Non-pigmented ciliary epithelial cell (primary cell): ENCODE measurements at regions not wholly inside any gene's neighbourhood (a gene's known extent, or its start where the extent isn't known, plus 50 kb on each side); places are given as distances from the start of the nearest gene placed in this dataset.

Experiments used
- DNase-seq: peaks from one replicate; pipeline ENCODE4 v3.0.0-alpha.2; 2010; ENCODE audit warnings: low read depth

DNA sequence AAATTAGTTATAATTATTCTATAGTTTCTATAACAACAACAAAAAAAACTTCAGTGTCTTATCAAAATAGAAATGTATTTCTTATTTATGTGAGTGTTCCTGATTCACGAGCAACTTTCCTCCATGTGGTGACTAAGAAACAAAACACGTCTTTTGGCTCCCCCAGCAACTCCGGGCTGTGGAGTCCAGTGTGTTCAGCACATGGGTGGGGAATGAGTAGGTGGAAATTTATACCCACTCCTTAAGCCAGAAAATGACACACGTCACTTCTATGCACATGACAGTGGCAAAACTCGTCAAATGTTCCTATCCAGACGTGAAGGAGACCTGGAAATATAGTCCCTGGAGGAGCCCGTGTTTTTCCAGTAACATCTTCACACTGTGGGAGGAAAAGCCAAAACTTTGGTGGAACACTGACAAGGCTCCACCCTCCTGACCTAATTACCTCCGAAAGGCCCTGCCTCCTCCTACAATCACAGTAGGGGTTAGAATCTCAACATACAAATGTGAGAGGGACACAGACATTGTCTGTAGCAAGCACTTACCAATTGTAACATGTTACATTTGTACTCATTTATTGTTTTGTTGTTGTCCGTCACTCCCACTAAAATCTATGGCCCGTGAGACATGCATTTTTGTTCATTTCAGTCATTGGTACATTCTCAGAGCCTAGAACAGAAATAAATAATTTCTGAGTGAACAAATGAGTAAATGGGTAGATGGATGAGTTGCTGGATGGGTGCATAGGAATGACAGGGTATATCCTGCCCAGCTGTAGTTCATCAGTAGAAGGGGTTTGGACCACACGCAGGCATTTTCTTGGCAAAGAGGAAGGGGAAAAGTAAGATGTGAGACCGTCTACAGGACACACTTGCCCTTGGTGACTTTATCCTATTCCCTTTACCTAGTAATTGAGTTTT, 605.8 kb upstream of the TENM3 start:
- DNase-seq = no peak

DNA sequence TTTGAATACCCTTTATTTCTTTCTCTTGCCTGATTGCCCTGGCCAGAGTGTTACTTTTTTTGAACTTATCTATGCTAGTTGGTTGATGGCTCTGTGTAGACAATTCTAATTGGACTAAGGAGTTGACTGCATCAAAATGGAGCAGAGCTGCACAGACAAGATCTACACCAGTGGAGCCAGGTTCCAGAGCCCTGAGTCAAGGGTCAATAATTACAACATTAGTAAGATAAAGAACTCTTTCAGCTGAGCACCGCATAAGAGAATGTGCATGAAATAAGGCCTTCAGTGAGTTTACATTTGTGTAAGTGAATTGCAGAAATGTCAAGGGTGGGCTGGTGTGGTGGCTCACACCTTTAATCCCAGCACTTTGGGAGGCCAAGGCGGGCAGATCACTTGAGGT, 599.7 kb upstream of the TENM3 start:
- no peak for DNase-seq

DNA sequence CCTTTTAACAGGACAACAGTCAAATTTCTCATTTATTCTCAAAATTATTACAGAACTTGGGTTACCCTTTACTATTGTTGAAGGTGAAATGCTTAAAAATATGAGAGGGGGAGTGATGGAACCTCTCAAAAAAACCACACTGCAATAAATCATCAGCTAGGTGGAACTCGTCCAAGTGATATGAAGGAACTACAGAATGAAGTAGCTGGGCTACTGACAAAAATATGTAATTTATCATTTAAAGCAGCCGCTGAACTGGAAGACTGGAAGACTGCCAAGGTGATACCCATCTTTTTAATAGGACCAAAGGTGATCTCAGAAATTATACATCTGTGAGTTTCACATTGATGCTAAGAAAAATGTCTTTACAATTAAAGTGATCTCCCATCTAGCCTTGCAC, 597.7 kb upstream of the TENM3 start:
- DNase-seq = no peak

DNA sequence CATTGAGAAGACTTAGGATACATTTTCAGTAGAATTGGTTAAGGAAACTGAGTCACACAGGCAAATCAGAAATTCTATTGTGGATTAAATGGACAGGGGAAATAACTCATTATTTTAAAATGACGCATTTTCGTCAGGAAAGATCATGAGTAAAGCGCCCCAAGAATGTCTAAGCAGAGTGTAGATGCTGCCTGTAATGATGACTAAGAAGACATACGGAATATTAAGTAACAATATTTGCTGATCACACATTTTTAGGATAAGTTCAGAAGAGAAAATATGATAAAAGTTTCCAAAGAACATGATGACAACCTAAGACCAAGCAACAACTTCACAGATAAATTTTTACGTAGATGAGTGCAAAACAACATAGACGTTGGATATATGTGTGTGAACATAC, 596.3 kb upstream of the TENM3 start:
- DNase-seq = peak; percentile 13

DNA sequence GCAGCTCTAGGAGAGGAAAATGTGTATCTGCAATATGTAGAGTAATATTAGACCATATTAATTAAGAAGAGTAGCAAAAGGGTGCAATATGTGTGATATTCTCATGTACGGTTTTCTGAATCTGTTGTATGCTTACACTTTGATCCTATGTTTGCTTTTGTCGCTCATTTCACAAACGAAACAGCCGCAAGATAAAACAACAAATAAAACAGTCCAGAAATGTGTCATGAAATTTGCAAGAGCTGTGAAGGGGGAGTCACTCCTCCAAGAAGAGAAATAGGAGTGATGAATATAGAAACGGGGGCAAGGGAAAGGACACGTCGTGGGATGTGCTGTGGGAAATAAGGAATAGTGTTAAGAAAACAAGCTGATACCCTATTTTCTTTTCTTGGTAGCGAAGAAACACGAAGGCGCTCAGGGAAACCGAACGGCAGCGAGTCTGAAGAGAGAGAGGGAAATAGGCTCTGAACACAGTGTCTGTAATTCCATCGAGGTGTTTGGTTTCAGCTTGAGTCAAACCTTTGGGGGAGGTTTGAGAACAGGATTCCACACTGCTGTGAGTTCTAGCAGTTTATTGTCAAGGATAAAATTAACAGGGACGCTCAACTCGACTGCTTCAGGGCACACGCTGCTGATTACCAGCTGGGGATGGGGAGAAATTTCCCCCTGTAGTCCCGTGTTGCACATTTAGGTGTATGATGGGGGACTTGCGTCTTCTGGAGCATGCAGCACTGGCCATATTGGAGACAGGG, 595.6 kb upstream of the TENM3 start:
- no peak for DNase-seq

DNA sequence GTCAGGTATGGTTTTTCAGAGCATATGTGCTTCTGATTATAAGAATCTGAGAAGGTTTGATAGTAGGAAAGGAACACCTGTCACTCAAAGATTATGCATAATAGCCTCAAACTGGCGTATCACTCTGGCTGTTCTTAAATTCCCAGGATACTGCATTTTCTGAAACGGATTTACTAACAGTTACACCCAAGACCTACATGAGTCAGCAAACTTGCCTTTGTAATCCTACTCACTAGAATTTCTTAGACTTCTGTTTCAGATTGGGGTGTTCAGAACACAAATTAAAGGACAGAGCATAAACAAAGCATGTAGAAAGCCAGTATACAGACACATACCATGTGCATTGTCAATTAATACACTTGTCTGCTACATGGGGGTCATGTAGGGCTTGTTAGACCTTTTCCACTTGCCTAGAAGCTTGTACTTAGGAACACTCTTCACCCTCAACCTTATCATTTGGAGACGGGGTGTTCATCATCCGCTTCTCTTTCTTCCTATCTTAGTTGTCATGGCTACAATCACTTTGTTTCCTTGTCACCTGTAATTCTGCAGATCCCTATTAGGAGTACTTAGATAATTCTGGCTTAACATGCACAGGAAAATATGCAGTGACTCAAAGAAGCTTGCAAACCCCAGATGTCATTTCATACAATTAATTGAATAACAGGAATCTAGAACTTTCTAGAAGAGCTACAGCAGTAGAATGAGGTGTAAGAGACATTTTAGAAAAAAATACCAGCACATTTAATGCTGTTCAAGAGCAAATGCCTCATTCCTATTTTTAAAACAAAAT, 593.0 kb upstream of the TENM3 start:
- no peak for DNase-seq

DNA sequence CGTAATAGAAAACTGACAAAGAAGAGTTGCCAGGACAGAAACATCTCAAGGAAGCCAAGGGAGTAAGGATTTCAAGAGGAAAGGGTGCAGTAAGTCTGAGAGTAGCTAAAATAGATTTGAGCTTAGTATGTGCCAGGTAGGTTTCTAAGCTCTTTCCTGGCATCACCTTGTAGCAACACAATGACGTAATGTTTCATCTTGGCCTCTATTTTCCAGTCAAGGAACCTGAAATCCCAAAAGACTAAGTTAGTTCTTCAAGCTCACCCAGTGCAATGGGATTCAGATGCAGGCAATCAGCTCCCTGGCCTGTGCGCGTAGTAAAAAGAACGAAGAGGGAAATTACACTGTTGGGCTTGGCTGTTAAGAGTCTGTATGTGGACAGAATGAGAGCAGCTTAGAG, 586.5 kb upstream of the TENM3 start:
- DNase-seq = no peak

DNA sequence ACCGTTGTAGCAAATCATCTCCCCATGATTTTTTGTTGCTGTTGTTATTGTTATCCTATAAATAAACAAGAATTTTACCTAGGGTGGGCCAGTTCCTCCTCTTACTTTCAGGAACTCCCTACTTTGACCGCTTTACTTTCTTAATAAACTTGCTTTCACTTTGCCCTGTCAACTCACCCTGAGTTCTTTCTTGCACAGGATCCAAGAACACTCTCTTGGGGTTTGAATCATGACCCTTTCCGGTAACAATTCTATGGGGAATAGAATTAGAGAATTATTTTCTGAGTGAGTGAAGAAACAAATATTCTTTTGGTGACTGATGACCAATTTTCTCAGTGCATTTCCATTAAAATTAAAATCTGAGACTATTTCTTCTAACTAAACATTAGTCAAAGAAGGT, 584.0 kb upstream of the TENM3 start:
- DNase-seq = no peak

DNA sequence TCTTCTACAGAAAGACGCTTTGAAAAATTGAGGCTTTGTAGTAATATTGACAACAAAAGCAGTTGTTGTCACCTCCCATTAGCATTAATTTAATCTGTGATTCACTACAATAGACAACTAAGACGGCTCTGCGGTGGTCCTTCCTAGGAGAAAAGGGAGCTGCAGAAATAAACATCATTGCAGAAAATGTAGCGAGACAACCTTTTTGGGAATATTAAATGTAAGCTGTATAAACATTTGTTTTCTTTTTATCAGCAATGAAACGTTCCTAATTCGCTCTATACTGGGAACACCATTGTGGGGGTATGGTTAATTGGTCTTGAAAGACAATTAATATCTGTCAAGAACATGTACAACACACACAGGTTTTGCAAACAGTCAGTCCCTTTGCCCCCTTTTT, 583.3 kb upstream of the TENM3 start:
- no peak for DNase-seq

DNA sequence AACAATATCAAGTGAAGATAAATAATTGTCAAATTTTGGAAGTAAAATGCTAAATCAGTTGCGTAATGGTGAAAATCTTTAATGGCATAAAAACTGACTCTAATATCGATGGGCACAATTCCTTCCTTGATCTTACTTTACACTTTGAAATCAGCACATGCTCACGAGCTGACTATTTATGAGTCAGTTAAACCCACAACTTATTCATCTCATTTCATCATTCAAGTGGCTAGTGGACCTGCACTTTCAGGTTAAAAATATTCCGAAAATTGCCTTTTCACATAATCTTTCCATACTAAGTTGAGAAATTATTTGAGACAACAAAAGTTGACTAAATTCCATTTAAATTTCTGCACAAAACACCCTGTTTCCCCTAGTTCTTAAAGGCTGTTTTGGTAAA, 582.1 kb upstream of the TENM3 start:
- DNase-seq = no peak

DNA sequence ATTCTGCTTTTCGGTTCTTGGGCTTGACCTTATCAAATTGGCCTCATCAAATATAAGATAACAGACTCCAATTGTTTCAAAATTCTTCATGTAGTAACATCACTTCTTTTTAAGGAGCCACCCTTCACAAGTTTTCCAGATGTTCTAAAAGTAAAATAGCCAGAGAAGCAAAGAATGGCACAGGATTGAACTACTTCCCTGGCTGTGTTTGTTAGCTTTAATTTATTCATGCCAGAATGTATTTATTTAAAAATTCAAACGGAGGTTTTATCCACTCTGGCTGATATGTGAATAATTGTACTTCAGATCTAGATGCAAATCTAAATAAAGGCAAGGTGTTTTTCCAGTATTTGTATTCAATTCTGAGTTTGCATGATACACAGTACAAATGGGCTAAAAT, 581.3 kb upstream of the TENM3 start:
- no peak for DNase-seq

DNA sequence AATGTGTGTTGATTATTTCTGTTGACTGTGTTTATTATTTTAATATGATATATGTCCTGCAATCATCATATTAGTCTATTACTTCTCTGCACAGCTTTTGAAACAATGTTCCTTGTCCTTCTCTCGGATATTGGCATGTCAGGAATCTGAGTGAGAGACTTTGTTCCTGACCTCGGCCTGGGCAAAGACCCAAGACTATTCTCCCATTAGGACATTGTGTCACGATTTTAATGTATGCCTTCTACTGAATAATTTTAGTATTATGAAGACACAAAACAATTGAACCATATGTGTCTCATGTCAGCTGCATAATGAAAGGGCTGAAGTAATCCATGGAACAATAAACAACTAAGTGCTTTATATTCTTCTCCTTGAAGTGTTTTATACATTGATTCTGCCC, 580.8 kb upstream of the TENM3 start:
- DNase-seq = no peak

DNA sequence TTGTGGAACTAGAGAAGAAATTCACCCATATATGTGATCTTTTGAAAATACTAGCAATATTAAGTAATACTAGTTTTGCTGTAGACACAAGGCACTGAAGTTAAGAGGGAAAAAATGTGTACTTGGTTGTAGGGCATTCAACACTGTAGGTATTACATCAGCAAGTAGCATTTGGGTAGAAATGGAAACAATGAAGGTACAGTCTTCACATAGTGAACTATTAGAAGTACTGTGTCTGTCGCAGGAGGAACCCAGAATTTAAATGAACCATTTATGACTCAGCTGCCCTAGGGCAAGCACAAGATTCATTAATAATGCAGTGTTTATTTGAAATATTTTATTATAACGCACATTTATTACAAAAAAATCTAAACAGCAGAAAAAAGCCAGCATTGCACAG, 572.7 kb upstream of the TENM3 start:
- DNase-seq = no peak

DNA sequence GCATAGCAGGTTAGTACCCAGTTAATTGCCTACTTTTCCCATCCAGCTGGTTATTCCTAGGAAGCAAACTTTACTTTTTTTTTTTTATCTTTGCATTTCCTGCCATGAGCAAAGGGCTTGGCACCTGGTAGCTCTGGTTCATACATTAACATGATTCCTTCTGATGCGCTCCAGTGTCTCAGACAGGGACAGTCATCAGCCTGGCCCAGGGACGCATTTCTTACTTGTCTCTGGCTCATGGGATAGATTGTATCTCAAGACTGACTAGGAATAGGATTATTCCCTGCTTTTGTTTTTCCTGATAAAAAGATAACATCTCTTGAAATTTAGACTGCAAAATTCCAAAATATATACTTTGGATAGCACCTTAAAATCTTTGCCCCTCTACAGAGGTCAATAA, 571.5 kb upstream of the TENM3 start:
- no peak for DNase-seq

DNA sequence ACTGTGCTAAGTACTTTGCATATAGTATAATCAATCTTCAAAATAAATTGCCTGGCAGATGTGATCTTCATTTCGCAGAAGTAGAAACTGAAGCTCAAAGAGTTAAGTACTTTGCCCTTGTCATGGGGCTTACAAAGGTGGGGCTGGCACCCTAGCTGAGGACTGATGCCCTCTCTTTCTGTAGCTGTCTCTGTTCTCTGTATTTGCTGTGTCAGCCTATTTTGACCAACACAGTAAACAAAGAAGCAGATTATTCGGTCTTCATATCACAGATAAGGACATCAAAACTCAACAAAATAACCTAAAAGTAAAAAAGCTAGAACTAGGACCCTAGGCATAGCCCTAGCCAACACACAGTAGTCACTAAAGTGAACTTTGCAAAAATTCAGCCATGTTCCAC, 570.5 kb upstream of the TENM3 start:
- DNase-seq = no peak

DNA sequence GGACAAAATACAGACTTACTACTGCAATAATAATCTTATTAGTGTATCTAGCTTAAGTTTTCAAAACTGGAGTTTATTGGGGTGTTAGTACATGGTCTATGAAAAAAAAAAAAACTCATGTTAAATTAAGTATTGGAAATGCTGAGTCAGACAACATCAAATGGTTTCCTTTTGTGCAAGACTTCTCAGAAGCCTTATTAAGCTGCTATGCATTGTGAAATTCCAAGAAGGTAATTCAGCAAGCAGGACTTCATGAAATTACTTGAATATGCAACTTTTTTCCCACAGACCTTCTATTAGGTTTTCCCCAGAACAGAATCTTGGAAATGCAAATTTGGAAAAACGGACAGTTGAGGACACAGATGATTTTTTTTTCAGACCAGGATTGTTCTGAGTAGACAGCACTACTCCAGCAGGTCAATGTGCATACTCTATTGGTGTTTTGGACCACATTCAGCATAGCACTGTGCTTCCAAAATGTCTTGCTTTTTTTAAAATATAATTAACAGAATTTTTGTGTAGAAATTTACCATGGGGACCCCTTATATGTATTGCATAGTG, 568.8 kb upstream of the TENM3 start:
- DNase-seq = no peak

DNA sequence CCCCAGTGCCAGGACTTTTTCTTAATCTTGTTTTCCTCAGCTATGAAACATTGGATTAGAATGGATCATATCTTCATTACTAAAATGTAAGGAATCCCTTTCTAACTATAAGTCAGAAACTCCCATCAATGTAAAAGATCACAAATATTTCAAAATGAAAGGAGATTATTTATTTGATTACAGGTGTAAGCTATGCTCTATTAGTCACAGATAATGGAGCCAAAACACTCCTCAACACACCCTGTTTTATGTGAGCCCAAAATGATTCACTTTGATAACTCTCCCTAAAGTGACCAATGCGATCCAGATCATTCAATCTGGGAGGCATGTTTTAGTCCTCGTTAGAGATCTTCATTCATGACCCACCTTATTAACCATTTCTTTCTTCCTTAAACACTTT, 566.7 kb upstream of the TENM3 start:
- DNase-seq = no peak

DNA sequence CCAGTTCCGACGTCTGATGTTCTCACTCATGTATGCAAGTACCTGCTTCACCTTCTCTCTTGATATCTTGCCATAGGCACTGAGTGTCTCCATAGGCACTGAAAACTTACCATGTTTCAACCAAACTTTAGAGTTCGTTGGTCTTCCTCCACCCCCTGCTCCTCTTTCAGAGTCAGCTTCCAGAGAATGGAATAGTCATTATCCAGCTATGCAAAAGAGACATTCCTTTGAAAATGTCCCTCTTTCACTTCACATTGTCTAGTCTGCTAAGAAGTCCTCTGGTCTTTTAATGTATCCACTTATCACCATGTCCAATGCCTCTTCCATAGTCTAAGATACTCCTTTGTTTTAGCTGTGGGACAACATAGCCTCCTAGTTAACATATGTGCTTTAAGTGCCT, 566.0 kb upstream of the TENM3 start:
- DNase-seq = no peak

DNA sequence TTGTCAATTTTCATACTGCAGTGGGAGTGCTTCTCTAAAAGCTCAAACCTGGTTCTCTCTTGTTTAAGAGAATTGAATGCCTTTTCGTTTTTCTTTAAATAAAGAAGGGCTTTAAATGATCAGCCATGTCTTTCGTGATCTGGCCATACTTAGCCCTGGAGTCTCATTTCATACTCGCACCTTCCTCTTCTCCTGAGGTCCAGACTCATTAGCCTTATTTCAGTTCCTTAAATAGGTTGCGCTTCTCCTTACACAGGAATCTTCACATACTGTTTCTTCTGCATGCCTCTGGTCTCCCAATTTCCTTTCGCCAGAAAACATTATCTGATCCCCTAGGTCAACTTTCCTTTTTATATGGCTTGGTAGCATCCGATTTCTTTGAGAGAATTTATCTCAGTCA, 565.6 kb upstream of the TENM3 start:
- no peak for DNase-seq

DNA sequence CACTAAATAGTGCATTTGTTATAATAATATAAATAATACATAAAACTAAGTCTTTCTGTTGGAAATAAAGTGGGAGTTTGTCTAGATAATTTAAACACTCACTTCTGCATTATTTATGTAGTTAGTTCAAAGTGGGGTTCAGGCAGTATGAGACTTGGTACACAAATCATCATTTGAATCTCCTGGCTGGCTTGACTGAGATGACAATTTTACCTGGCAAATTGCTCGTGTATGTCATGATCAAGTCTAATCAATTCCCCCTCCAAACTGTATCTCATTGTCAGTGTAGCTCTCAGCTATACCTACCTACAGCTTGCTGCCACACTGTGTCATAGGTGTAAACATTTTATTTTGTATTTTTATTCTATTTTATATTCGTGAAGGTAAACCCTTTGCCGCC, 563.4 kb upstream of the TENM3 start:
- no peak for DNase-seq

DNA sequence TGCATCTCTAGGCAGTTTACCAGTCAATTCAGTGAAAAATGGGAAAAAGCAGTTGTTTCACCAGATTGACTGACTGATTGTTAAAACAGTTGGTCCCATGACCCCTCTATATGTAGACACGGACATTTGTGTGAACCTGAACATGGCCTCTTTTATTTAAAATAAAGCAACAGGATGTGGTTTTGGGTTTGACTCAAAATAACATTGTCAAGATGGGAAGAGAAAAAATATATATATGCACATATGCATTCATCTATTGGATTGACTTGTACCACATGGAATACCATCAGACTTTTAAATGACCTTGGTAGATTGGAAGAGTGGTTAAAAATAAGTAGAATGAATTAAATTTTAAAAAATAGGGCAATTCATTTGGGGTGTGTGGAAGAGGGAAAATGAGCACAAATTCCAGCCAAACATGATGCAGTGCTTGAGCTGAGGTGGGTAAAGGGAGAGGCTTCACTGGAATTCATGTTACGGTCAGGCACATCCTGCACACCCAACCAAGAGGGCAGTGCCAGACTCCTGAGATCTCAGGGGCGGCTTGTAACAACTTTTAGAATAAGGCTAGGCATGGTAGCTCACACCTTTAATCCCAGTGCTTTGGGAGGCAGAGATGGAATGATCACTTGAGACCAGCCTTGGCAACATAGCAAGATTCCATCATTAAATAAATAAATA, 560.7 kb upstream of the TENM3 start:
- no peak for DNase-seq

DNA sequence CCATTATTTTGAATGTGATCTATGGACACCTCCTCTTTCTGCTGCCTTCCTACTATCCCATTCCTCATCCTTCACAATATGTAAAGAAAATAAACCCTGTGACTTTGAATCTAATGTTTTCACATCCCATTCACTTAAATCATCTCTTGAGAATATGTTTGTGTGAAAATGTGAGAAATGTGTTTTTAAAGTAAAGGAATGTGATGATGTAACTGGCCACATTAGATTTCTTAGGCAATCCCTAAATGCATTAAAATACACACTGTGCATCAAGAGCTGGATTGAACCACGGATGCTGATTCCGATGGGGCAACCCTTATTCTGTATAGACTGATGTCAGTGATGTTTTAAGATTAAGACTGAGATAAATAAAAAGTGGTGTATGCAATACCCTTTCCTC, 558.9 kb upstream of the TENM3 start:
- no peak for DNase-seq
